HL-60 (cell line): ENCODE measurements at regions not wholly inside any gene's neighbourhood (a gene's known extent, or its start where the extent isn't known, plus 50 kb on each side); places are given as distances from the start of the nearest gene placed in this dataset.

Experiments
- GABPA ChIP-seq: IDR thresholded peaks from 2 replicates; pipeline ENCODE4 v1.6.1; 2012; ENCODE audit warnings: low read depth
- POLR2AphosphoS5 ChIP-seq: IDR thresholded peaks from 2 replicates; pipeline ENCODE4 v1.6.1; 2012; ENCODE audit warnings: low read depth
- TF ChIP-seq, protein P1 (sequence below): IDR thresholded peaks from one replicate; pipeline ENCODE4 v1.5.1; 2011; ENCODE audit warnings: low read length, control low read depth, inconsistent platforms; ENCODE audit not compliant: insufficient read depth
- TF ChIP-seq, protein P2 (sequence below): IDR thresholded peaks from 2 replicates; pipeline ENCODE4 v1.6.1; 2012; ENCODE audit warnings: low read depth; ENCODE audit not compliant: insufficient replicate concordance

DNA sequence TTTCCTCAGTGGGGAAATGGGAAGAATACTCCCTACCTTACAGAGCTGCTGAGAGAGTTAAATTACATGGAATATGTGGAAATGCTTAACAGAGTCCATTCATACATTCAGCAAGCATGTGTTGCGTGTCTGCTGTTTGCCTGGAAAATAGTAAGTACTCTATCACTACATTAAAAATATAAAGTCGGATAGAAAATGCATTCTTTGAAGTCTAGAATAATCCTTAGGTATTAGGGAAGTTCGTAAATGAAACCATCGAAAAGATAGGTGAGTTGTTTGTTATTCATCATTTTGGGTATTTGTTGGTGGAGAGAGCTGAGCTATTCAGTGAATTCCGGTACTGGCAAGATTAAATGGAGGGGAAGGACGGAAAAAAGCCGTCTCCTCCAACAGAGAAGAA is 200.1 kb downstream of the OPA1 start:
- TF ChIP-seq, protein P1, sequence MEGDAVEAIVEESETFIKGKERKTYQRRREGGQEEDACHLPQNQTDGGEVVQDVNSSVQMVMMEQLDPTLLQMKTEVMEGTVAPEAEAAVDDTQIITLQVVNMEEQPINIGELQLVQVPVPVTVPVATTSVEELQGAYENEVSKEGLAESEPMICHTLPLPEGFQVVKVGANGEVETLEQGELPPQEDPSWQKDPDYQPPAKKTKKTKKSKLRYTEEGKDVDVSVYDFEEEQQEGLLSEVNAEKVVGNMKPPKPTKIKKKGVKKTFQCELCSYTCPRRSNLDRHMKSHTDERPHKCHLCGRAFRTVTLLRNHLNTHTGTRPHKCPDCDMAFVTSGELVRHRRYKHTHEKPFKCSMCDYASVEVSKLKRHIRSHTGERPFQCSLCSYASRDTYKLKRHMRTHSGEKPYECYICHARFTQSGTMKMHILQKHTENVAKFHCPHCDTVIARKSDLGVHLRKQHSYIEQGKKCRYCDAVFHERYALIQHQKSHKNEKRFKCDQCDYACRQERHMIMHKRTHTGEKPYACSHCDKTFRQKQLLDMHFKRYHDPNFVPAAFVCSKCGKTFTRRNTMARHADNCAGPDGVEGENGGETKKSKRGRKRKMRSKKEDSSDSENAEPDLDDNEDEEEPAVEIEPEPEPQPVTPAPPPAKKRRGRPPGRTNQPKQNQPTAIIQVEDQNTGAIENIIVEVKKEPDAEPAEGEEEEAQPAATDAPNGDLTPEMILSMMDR = no peak
- TF ChIP-seq POLR2AphosphoS5 = no peak
- TF ChIP-seq, protein P2, sequence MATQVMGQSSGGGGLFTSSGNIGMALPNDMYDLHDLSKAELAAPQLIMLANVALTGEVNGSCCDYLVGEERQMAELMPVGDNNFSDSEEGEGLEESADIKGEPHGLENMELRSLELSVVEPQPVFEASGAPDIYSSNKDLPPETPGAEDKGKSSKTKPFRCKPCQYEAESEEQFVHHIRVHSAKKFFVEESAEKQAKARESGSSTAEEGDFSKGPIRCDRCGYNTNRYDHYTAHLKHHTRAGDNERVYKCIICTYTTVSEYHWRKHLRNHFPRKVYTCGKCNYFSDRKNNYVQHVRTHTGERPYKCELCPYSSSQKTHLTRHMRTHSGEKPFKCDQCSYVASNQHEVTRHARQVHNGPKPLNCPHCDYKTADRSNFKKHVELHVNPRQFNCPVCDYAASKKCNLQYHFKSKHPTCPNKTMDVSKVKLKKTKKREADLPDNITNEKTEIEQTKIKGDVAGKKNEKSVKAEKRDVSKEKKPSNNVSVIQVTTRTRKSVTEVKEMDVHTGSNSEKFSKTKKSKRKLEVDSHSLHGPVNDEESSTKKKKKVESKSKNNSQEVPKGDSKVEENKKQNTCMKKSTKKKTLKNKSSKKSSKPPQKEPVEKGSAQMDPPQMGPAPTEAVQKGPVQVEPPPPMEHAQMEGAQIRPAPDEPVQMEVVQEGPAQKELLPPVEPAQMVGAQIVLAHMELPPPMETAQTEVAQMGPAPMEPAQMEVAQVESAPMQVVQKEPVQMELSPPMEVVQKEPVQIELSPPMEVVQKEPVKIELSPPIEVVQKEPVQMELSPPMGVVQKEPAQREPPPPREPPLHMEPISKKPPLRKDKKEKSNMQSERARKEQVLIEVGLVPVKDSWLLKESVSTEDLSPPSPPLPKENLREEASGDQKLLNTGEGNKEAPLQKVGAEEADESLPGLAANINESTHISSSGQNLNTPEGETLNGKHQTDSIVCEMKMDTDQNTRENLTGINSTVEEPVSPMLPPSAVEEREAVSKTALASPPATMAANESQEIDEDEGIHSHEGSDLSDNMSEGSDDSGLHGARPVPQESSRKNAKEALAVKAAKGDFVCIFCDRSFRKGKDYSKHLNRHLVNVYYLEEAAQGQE = no peak
- no peak for TF ChIP-seq GABPA
